ENCODE measurements at regions not wholly inside any gene's neighbourhood (a gene's known extent, or its start where the extent isn't known, plus 50 kb on each side); places are given as distances from the start of the nearest gene placed in this dataset.

DNA sequence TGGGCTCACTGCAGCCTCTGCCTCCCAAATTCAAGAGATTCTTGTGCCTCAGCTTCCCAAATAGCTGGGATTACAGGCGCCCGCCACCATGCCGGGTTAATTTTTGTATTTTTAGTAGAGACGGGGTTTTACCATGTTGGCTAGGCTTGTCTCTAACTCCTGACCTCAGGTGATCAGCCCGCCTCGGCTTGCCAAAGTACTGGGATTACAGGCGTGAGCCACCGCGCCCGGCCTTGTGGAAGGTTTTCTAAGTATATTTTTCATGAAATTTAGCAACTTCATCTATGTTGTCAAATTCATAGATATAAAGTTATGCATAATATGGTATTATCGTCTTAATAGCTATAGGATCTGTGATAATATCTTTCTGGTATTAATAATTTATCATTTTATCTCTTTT lies 275.6 kb upstream of the GRM7 start:
- CTCF ChIA-PET = no interaction called here
- H3K27ac ChIP-seq (ENCODE audit: low read depth, low read length) = no peak overlapping the region
- Mint-ChIP-seq H3K4me1 (no peaks in the 10 kb centered on the region), H3K27ac (no peak overlapping the region), H3K9me3 (peaks cover 0 to 29% (median 11%) of the 10 kb centered on the region in 11 donors), H3K27me3 (no peaks in the 10 kb centered on the region), H3K4me3 (no peak overlapping the region), H3K36me3 (no peaks in the 10 kb centered on the region)
- H3K27me3 ChIP-seq (ENCODE audit: control insufficient read depth in 2 of 2, insufficient read depth in 2 of 2, low read length in 2 of 2) = no peaks in the 10 kb centered on the region
- H3K4me3 ChIP-seq (ENCODE audit: low read length) = no peak overlapping the region
- DNase-seq (no peak), ATAC-seq (no peak)
- intact Hi-C loops (cut with micrococcal nuclease) = no loop called here
- POLR2A ChIA-PET = no interaction called here
- no peaks in the 10 kb centered on the region for H3K4me1 ChIP-seq (ENCODE audit: control insufficient read depth in 2 of 2, insufficient read depth in 2 of 2, low read length in 2 of 2)
- H3K36me3 ChIP-seq (ENCODE audit: control insufficient read depth in 2 of 3, insufficient read depth in 3 of 3, low read length in 3 of 3) = no peaks in the 10 kb centered on the region
- H3K9me3 ChIP-seq (ENCODE audit: control insufficient read depth in 2 of 3, low read length in 3 of 3) = no peaks in the 10 kb centered on the region

DNA sequence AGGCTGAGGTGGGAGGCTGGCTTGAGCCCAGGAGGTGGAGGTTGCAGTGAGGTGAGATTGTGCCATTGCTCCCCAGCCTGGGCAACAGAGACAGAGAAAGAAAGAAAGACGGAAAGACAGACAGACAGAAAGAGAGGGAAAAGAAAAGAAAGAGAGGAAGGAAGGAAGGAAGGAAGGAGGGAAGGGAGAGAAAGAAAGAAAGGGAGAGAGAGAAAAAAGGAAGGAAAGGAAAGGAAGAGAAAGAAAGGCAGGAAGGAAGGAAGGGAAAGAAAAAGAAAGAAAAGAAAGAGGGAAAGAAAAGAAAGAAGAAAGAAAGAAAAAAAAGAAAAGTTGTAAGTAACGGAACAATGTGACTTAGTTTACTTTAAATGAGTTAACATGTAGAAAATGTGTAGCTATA lies 260.7 kb upstream of the GRM7 start:
- ChIA-PET POLR2A (no interaction called here), CTCF (no interaction called here)
- no peaks in the 10 kb centered on the region for H3K27me3 ChIP-seq (ENCODE audit: control insufficient read depth in 2 of 2, insufficient read depth in 2 of 2, low read length in 2 of 2)
- H3K4me3 Mint-ChIP-seq = no peak overlapping the region
- no peak overlapping the region for H3K27ac ChIP-seq (ENCODE audit: low read depth, low read length)
- DNase-seq (no peak), ATAC-seq (no peak)
- intact Hi-C loops (cut with micrococcal nuclease) = no loop called here
- no peaks in the 10 kb centered on the region for H3K27me3 Mint-ChIP-seq
- H3K9me3 ChIP-seq (ENCODE audit: control insufficient read depth in 2 of 3, low read length in 3 of 3) = no peaks in the 10 kb centered on the region
- H3K36me3 ChIP-seq (ENCODE audit: control insufficient read depth in 2 of 3, insufficient read depth in 3 of 3, low read length in 3 of 3) = no peaks in the 10 kb centered on the region
- no peak overlapping the region for H3K27ac Mint-ChIP-seq
- H3K4me1 Mint-ChIP-seq = no peaks in the 10 kb centered on the region
- H3K36me3 Mint-ChIP-seq = no peaks in the 10 kb centered on the region
- H3K4me1 ChIP-seq (ENCODE audit: control insufficient read depth in 2 of 2, insufficient read depth in 2 of 2, low read length in 2 of 2) = no peaks in the 10 kb centered on the region
- H3K9me3 Mint-ChIP-seq = peaks cover 0 to 48% (median 10%) of the 10 kb centered on the region in 11 donors
- H3K4me3 ChIP-seq (ENCODE audit: low read length) = no peak overlapping the region

DNA sequence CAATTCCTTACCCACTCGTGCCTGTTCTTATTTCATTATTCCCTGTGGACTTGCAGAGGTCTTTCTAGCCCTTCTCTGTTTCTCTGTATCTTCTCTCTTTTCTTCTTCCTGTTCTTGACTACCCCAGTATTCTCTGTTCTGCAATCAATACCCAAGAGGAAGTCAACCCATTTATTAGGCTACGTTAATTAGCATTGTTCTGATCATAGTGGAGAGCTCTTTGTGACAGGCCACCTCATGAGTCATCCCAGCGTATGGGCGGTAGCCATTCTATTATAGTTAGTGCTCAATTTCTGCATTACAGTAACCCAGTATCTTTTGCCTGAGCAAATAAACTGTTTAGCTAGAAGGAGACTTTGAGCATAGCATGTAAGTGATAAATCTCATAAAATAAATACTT lies 259.5 kb upstream of the GRM7 start:
- H3K4me1 Mint-ChIP-seq = no peaks in the 10 kb centered on the region
- H3K36me3 ChIP-seq (ENCODE audit: control insufficient read depth in 2 of 3, insufficient read depth in 3 of 3, low read length in 3 of 3) = no peaks in the 10 kb centered on the region
- H3K27me3 Mint-ChIP-seq = no peaks in the 10 kb centered on the region
- H3K27me3 ChIP-seq (ENCODE audit: control insufficient read depth in 2 of 2, insufficient read depth in 2 of 2, low read length in 2 of 2) = no peaks in the 10 kb centered on the region
- H3K27ac ChIP-seq (ENCODE audit: low read depth, low read length) = no peak overlapping the region
- H3K9me3 ChIP-seq (ENCODE audit: control insufficient read depth in 2 of 3, low read length in 3 of 3) = no peaks in the 10 kb centered on the region
- ChIA-PET CTCF (no interaction called here), POLR2A (no interaction called here)
- intact Hi-C loops (cut with micrococcal nuclease) = no loop called here
- H3K9me3 Mint-ChIP-seq = peaks cover 0 to 42% (median 8%) of the 10 kb centered on the region in 11 donors
- ATAC-seq (no peak), DNase-seq (no peak)
- no peaks in the 10 kb centered on the region for H3K4me1 ChIP-seq (ENCODE audit: control insufficient read depth in 2 of 2, insufficient read depth in 2 of 2, low read length in 2 of 2)
- no peak overlapping the region for H3K4me3 Mint-ChIP-seq
- no peaks in the 10 kb centered on the region for H3K36me3 Mint-ChIP-seq
- H3K4me3 ChIP-seq (ENCODE audit: low read length) = no peak overlapping the region
- no peak overlapping the region for H3K27ac Mint-ChIP-seq

DNA sequence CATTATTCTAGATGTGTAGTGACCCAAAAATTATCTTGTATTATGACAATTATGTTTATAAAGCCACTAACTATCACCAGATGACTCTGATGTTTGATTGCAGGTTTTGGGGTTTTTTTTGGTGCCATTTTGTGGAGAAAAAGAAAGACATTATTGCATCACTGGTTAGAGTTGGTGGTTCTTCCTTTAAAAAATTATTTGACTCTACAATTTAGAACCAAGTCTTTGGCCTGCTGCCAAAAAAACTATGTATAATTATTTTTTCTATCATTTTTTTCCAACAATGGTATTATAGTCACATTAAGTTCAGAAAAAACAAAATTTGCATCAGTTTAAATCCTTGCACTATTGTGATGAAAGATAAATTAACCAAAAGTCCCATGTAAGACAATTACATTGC lies 258.6 kb upstream of the GRM7 start:
- POLR2A ChIA-PET = no interaction called here

DNA sequence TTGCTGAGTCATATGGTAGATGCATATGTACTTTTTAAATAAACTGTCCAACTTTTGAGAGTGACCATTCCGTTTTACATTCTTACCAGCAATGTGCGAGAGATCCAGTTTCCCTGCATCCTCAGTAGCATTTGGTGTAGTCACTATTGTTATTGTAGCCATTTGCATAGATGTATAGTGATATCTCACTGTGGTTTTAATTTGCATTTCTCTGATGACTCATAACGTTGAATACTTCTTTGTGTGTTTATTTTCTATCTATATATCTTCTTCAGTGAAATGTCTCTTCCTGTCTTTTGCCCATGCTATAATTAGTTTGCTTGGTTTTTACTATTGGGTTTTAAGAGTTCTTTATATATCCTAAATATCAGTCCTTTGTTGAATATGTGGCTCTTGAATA lies 255.7 kb upstream of the GRM7 start:
- Mint-ChIP-seq H3K9me3 (peaks cover 0 to 18% (median 6%) of the 10 kb centered on the region in 11 donors), H3K4me3 (no peak overlapping the region)

More for the DNA sequence above, 258.6 kb upstream of the GRM7 start:
- Mint-ChIP-seq H3K27ac (no peak overlapping the region), H3K9me3 (peaks cover 0 to 32% (median 8%) of the 10 kb centered on the region in 11 donors), H3K4me3 (no peak overlapping the region), H3K36me3 (no peaks in the 10 kb centered on the region), H3K4me1 (no peaks in the 10 kb centered on the region), H3K27me3 (no peaks in the 10 kb centered on the region)
- Histone ChIP-seq H3K27me3 (ENCODE audit: control insufficient read depth in 2 of 2, insufficient read depth in 2 of 2, low read length in 2 of 2) (no peaks in the 10 kb centered on the region), H3K27ac (ENCODE audit: low read depth, low read length) (no peak overlapping the region), H3K9me3 (ENCODE audit: control insufficient read depth in 2 of 3, low read length in 3 of 3) (no peaks in the 10 kb centered on the region), H3K4me3 (ENCODE audit: low read length) (no peak overlapping the region), H3K4me1 (ENCODE audit: control insufficient read depth in 2 of 2, insufficient read depth in 2 of 2, low read length in 2 of 2) (no peaks in the 10 kb centered on the region), H3K36me3 (ENCODE audit: control insufficient read depth in 2 of 3, insufficient read depth in 3 of 3, low read length in 3 of 3) (no peaks in the 10 kb centered on the region)
- CTCF ChIA-PET = no interaction called here
- DNase-seq (no peak), ATAC-seq (no peak)
- intact Hi-C loops (cut with micrococcal nuclease) = no loop called here

DNA sequence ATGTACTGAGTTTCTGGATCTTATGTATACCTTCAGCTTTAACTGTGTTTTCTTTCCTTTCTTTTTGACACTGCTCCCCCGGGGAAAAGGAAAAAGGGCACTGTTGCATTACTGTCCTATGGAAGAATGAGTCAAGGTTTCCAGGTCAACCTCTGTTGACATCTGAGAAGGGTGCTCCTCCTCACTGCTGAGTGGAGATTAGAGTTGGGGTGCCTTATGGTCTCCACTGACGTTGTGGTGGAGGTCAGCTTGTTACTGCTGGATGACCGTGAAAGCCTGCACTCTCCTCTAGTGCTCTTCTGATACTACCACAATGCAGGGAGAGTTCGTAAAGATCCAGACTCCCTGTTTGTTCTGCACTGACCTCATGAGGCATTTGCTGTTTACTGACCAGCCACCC lies 252.1 kb upstream of the GRM7 start:
- Mint-ChIP-seq H3K27ac (no peak overlapping the region), H3K4me1 (no peaks in the 10 kb centered on the region), H3K36me3 (no peaks in the 10 kb centered on the region), H3K27me3 (no peaks in the 10 kb centered on the region), H3K4me3 (no peak overlapping the region), H3K9me3 (peaks cover 0 to 19% (median 7%) of the 10 kb centered on the region in 11 donors)
- Histone ChIP-seq H3K4me3 (ENCODE audit: low read length) (no peak overlapping the region), H3K9me3 (ENCODE audit: control insufficient read depth in 2 of 3, low read length in 3 of 3) (no peaks in the 10 kb centered on the region), H3K4me1 (ENCODE audit: control insufficient read depth in 2 of 2, insufficient read depth in 2 of 2, low read length in 2 of 2) (no peaks in the 10 kb centered on the region), H3K36me3 (ENCODE audit: control insufficient read depth in 2 of 3, insufficient read depth in 3 of 3, low read length in 3 of 3) (no peaks in the 10 kb centered on the region), H3K27me3 (ENCODE audit: control insufficient read depth in 2 of 2, insufficient read depth in 2 of 2, low read length in 2 of 2) (no peaks in the 10 kb centered on the region), H3K27ac (ENCODE audit: low read depth, low read length) (no peak overlapping the region)
- CTCF ChIA-PET = no interaction called here
- intact Hi-C loops (cut with micrococcal nuclease) = no loop called here
- POLR2A ChIA-PET = no interaction called here
- ATAC-seq (no peak), DNase-seq (no peak)

More for the DNA sequence above, 255.7 kb upstream of the GRM7 start:
- ChIA-PET CTCF (no interaction called here), POLR2A (no interaction called here)
- H3K27me3 ChIP-seq (ENCODE audit: control insufficient read depth in 2 of 2, insufficient read depth in 2 of 2, low read length in 2 of 2) = no peaks in the 10 kb centered on the region
- no peak overlapping the region for H3K27ac Mint-ChIP-seq
- no peaks in the 10 kb centered on the region for H3K4me1 Mint-ChIP-seq
- no peak for DNase-seq
- H3K36me3 Mint-ChIP-seq = no peaks in the 10 kb centered on the region
- H3K4me1 ChIP-seq (ENCODE audit: control insufficient read depth in 2 of 2, insufficient read depth in 2 of 2, low read length in 2 of 2) = no peaks in the 10 kb centered on the region
- ATAC-seq = no peak
- no peaks in the 10 kb centered on the region for H3K27me3 Mint-ChIP-seq
- H3K9me3 ChIP-seq (ENCODE audit: control insufficient read depth in 2 of 3, low read length in 3 of 3) = no peaks in the 10 kb centered on the region
- H3K36me3 ChIP-seq (ENCODE audit: control insufficient read depth in 2 of 3, insufficient read depth in 3 of 3, low read length in 3 of 3) = no peaks in the 10 kb centered on the region
- H3K27ac ChIP-seq (ENCODE audit: low read depth, low read length) = no peak overlapping the region
- H3K4me3 ChIP-seq (ENCODE audit: low read length) = no peak overlapping the region
- intact Hi-C loops (cut with micrococcal nuclease) = no loop called here

DNA sequence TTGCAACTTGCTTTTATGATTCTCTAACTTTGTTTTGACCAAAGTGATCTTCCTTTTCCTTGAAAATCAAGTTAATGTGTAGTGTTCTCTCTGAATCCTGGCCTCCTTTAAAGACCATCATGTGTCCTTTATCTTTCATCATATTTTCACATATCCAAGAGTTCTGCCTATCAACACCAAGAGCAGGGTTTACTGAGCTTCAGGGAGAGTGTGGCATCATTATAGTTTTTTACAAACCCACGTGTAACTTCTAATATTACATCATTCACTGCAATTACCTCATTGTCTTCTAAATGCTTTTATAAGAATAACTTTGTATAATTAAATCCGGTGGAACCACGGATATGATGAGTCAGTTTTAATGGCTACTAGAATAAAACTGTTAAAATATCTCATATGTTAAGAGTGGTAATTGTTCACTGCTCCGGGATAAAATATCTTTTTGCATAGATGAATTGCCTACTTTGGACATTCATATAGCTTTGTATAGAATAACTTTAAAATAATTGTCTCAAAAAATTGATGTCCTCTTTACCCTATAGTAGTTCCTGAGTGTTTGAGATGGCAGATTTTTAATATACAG lies 248.8 kb upstream of the GRM7 start:
- H3K27ac ChIP-seq (ENCODE audit: low read depth, low read length) = no peak overlapping the region
- H3K27me3 ChIP-seq (ENCODE audit: control insufficient read depth in 2 of 2, insufficient read depth in 2 of 2, low read length in 2 of 2) = no peaks in the 10 kb centered on the region
- DNase-seq (no peak), ATAC-seq (no peak)
- H3K9me3 ChIP-seq (ENCODE audit: control insufficient read depth in 2 of 3, low read length in 3 of 3) = no peaks in the 10 kb centered on the region
- Mint-ChIP-seq H3K9me3 (peaks cover 0 to 13% (median 8%) of the 10 kb centered on the region in 11 donors), H3K27me3 (no peaks in the 10 kb centered on the region), H3K4me3 (no peak overlapping the region), H3K4me1 (no peaks in the 10 kb centered on the region), H3K36me3 (no peaks in the 10 kb centered on the region), H3K27ac (no peak overlapping the region)
- POLR2A ChIA-PET = no interaction called here
- CTCF ChIA-PET = no interaction called here
- intact Hi-C loops (cut with micrococcal nuclease) = no loop called here
- H3K4me1 ChIP-seq (ENCODE audit: control insufficient read depth in 2 of 2, insufficient read depth in 2 of 2, low read length in 2 of 2) = no peaks in the 10 kb centered on the region
- no peaks in the 10 kb centered on the region for H3K36me3 ChIP-seq (ENCODE audit: control insufficient read depth in 2 of 3, insufficient read depth in 3 of 3, low read length in 3 of 3)
- no peak overlapping the region for H3K4me3 ChIP-seq (ENCODE audit: low read length)

Data from naive thymus-derived CD4-positive, alpha-beta T cell (primary cell).